ENCODE measurements at regions not wholly inside any gene's neighbourhood (a gene's known extent, or its start where the extent isn't known, plus 50 kb on each side); places are given as distances from the start of the nearest gene placed in this dataset.

DNA sequence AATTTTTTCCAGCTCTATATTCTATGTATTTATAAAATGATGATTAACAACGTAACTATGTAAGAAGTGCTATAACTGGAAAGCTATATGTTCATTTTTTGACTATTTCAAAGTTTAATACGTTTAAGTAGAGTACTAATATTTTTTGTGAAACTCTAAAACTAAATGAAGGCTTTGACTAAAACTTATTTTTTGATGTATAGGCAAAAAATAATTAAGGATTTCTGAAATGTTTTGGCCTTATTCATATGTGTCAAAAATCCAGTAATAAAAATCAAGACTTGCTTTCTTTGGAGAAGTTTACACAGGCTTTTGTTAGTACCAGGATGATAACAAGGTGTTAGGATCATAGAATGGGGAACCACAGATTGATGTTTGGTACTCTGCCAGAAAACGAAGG lies 58.2 kb upstream of the ZEB2 start:
- no peak overlapping the region for H3K4me2 ChIP-seq (ENCODE audit: low read length)
- H3K9me3 Mint-ChIP-seq (ENCODE audit: unreplicated experiment): peaks cover 2% of the 10 kb centered on the region
- no peaks in the 10 kb centered on the region for H4K20me1 ChIP-seq (ENCODE audit: insufficient read depth, low read length)
- FAIRE-seq (no peak), DNase-seq (ENCODE audit: low read depth) (no peak)
- TF ChIP-seq, protein P1, sequence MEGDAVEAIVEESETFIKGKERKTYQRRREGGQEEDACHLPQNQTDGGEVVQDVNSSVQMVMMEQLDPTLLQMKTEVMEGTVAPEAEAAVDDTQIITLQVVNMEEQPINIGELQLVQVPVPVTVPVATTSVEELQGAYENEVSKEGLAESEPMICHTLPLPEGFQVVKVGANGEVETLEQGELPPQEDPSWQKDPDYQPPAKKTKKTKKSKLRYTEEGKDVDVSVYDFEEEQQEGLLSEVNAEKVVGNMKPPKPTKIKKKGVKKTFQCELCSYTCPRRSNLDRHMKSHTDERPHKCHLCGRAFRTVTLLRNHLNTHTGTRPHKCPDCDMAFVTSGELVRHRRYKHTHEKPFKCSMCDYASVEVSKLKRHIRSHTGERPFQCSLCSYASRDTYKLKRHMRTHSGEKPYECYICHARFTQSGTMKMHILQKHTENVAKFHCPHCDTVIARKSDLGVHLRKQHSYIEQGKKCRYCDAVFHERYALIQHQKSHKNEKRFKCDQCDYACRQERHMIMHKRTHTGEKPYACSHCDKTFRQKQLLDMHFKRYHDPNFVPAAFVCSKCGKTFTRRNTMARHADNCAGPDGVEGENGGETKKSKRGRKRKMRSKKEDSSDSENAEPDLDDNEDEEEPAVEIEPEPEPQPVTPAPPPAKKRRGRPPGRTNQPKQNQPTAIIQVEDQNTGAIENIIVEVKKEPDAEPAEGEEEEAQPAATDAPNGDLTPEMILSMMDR (IDR thresholded peaks at IDR 0.05; ENCODE audit: insufficient read depth, low read depth, low read length): no peak
- TF ChIP-seq EZH2 (IDR thresholded peaks at IDR 0.05; ENCODE audit: insufficient read depth, low read length): no peak
- no peak overlapping the region for H3K27ac Mint-ChIP-seq (ENCODE audit: unreplicated experiment)
- no peak overlapping the region for H3K4me3 Mint-ChIP-seq (ENCODE audit: unreplicated experiment)
- H3K9ac ChIP-seq (ENCODE audit: low read length): no peak overlapping the region
- H3K9me3 ChIP-seq (ENCODE audit: insufficient read depth, low read depth, low read length): no peaks in the 10 kb centered on the region
- no peaks in the 10 kb centered on the region for H3K79me2 ChIP-seq (ENCODE audit: insufficient read depth, low read length)
- peaks cover 5% of the 10 kb centered on the region for H3K4me1 Mint-ChIP-seq (ENCODE audit: low read depth, unreplicated experiment)
- H2AFZ ChIP-seq (ENCODE audit: low read depth, low read length): no peak overlapping the region
- no peaks in the 10 kb centered on the region for H3K36me3 Mint-ChIP-seq (ENCODE audit: low read depth, unreplicated experiment)
- no peaks in the 10 kb centered on the region for H3K4me1 ChIP-seq (ENCODE audit: insufficient read depth, low read length)
- no peaks in the 10 kb centered on the region for H3K36me3 ChIP-seq (ENCODE audit: insufficient read depth, low read length)
- H3K27me3 ChIP-seq (ENCODE audit: insufficient read depth, low read length): no peaks in the 10 kb centered on the region
- H3K4me3 ChIP-seq (ENCODE audit: insufficient read depth, low read depth, low read length): no peak overlapping the region
- H3K27me3 Mint-ChIP-seq (ENCODE audit: low read depth, unreplicated experiment): no peaks in the 10 kb centered on the region
- no peak overlapping the region for H3K27ac ChIP-seq (ENCODE audit: low read depth, low read length)

DNA sequence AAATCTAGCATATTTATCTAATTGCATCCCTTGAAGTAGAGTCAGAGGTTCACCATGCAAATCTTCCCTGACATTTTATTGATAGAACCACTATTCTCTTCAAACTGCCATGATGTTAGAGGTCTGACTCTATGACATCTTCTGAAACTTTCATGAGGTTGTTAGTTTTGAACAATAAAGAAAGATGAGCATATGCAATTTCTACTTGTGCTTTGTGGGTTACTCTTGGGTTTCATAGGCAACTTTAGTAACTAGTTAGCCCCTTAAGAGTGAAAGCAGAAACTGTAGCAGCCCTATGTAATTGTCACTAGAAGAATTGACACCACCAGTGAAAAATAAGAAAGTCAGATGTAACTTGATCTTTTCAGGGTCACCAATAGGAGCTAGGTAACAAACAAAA lies 53.1 kb upstream of the ZEB2 start:
- Mint-ChIP-seq H3K27me3 (ENCODE audit: low read depth, unreplicated experiment) (no peaks in the 10 kb centered on the region), H3K27ac (ENCODE audit: unreplicated experiment) (no peak overlapping the region), H3K4me1 (ENCODE audit: low read depth, unreplicated experiment) (no peaks in the 10 kb centered on the region), H3K36me3 (ENCODE audit: low read depth, unreplicated experiment) (no peaks in the 10 kb centered on the region), H3K4me3 (ENCODE audit: unreplicated experiment) (no peak overlapping the region), H3K9me3 (ENCODE audit: unreplicated experiment) (peaks cover 2% of the 10 kb centered on the region)
- Histone ChIP-seq H3K27me3 (ENCODE audit: insufficient read depth, low read length) (no peaks in the 10 kb centered on the region), H3K9ac (ENCODE audit: low read length) (no peak overlapping the region), H3K4me3 (ENCODE audit: insufficient read depth, low read depth, low read length) (no peak overlapping the region), H4K20me1 (ENCODE audit: insufficient read depth, low read length) (no peaks in the 10 kb centered on the region), H3K4me2 (ENCODE audit: low read length) (no peak overlapping the region), H3K4me1 (ENCODE audit: insufficient read depth, low read length) (no peaks in the 10 kb centered on the region), H3K36me3 (ENCODE audit: insufficient read depth, low read length) (no peaks in the 10 kb centered on the region), H3K27ac (ENCODE audit: low read depth, low read length) (no peak overlapping the region), H3K9me3 (ENCODE audit: insufficient read depth, low read depth, low read length) (no peaks in the 10 kb centered on the region), H2AFZ (ENCODE audit: low read depth, low read length) (no peak overlapping the region), H3K79me2 (ENCODE audit: insufficient read depth, low read length) (no peaks in the 10 kb centered on the region)
- DNase-seq (ENCODE audit: low read depth) (no peak), FAIRE-seq (no peak)
- TF ChIP-seq, protein P1 (IDR thresholded peaks at IDR 0.05; ENCODE audit: insufficient read depth, low read depth, low read length): no peak
- no peak for TF ChIP-seq EZH2 (IDR thresholded peaks at IDR 0.05; ENCODE audit: insufficient read depth, low read length)

DNA sequence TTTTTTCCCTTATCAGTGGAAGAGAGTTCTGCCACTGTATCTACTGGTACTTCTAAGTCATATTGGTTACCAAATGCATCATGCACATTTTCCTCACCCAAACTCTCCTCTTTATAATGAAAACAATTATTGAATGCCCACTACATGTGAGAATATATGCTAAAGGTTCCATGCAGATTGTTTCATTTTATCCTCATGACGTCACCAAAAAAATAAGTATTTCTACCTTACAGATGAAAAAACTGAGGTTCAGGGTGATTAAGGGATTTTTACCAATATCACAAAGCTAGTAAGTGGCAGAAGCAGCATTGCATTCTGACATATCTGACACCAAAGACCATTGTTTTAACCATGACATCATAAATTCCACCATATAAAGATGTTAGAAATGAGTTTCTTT lies 51.9 kb upstream of the ZEB2 start:
- H3K4me3 Mint-ChIP-seq (ENCODE audit: unreplicated experiment): no peak overlapping the region
- TF ChIP-seq, protein P1 (IDR thresholded peaks at IDR 0.05; ENCODE audit: insufficient read depth, low read depth, low read length): no peak
- TF ChIP-seq EZH2 (IDR thresholded peaks at IDR 0.05; ENCODE audit: insufficient read depth, low read length): no peak
- Histone ChIP-seq H4K20me1 (ENCODE audit: insufficient read depth, low read length) (no peaks in the 10 kb centered on the region), H3K9me3 (ENCODE audit: insufficient read depth, low read depth, low read length) (no peaks in the 10 kb centered on the region), H3K36me3 (ENCODE audit: insufficient read depth, low read length) (no peaks in the 10 kb centered on the region), H3K4me2 (ENCODE audit: low read length) (no peak overlapping the region), H3K79me2 (ENCODE audit: insufficient read depth, low read length) (no peaks in the 10 kb centered on the region), H3K27ac (ENCODE audit: low read depth, low read length) (no peak overlapping the region), H3K4me1 (ENCODE audit: insufficient read depth, low read length) (no peaks in the 10 kb centered on the region), H3K27me3 (ENCODE audit: insufficient read depth, low read length) (no peaks in the 10 kb centered on the region), H3K9ac (ENCODE audit: low read length) (no peak overlapping the region), H3K4me3 (ENCODE audit: insufficient read depth, low read depth, low read length) (no peak overlapping the region), H2AFZ (ENCODE audit: low read depth, low read length) (no peak overlapping the region)
- H3K36me3 Mint-ChIP-seq (ENCODE audit: low read depth, unreplicated experiment): no peaks in the 10 kb centered on the region
- no peak for FAIRE-seq
- H3K4me1 Mint-ChIP-seq (ENCODE audit: low read depth, unreplicated experiment): no peaks in the 10 kb centered on the region
- H3K27me3 Mint-ChIP-seq (ENCODE audit: low read depth, unreplicated experiment): no peaks in the 10 kb centered on the region
- H3K27ac Mint-ChIP-seq (ENCODE audit: unreplicated experiment): no peak overlapping the region
- no peak for DNase-seq (ENCODE audit: low read depth)
- peaks cover 2% of the 10 kb centered on the region for H3K9me3 Mint-ChIP-seq (ENCODE audit: unreplicated experiment)

Data from astrocyte (in vitro differentiated cells and primary cell).